HG03159 (cell line): ENCODE measurements at regions not wholly inside any gene's neighbourhood (a gene's known extent, or its start where the extent isn't known, plus 50 kb on each side); places are given as distances from the start of the nearest gene placed in this dataset.
"Not testable (repeated sequence)": the region's sequence is repeated elsewhere in the genome, so short reads cannot be mapped to it uniquely, and the experiment has no call there.

ENCODE experiments used
- ATAC-seq: cut with Tn5 transposase; IDR thresholded peaks from one replicate; pipeline ENCODE4 v1.9.1; 2021; ENCODE audit warnings: mild to moderate bottlenecking, moderate library complexity; ENCODE audit not compliant: unreplicated experiment

GRCh38 chr13:24563087-24563486 is 50.5 kb upstream of the PARP4 start:
- ATAC-seq: no peak

DNA sequence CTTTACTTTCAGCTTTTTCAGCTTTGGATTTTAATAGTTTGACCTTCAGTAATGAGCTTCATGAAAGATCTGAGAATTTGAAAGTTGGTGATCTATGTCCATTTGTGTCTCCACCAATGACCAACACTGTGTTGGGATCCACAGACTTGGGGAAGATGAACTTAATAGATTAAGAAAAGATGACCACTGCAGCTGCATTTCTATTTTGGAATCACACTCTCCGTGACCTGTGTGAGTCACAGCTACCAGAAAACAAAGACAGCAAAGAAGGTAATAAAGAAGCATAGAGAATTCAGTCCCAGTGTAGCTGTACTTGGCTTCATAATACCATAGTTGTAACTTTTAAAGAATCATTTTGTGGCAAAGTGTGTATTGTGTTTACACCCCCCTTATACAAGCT is 51.4 kb upstream of the PARP4 start:
- not testable (repeated sequence) for ATAC-seq

- ATAC-seq: no peak
Observed at GRCh38 chr13:24564881-24565280, 52.3 kb upstream of the PARP4 start.

- ATAC-seq: not testable (repeated sequence)
Observed at GRCh38 chr13:24567593-24567992, 55.0 kb upstream of the PARP4 start.

DNA sequence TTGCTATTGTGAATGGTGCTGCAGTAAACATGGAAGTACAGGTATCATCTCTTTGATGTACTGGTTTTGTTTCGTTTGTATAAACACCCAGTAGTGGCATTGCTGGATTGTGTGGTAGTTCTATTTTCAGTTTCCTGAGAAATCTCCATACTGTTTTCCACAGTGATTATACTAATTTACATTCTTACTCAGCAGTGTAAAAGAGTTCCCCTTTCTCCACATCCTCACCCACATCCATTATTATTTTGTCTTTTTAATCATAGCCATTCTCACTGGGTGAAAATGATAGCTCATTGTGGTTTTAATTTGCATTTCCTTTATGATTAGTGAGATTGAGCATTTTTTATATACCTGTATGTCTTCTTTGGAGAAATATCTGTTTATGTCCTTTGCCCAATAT is 62.3 kb upstream of the PARP4 start:
- no peak for ATAC-seq

- ATAC-seq: not testable (repeated sequence)
Observed at GRCh38 chr13:24580315-24580714, 67.7 kb upstream of the PARP4 start.

GRCh38 chr13:24581578-24581977 is 69.0 kb upstream of the PARP4 start:
- not testable (repeated sequence) for ATAC-seq

DNA sequence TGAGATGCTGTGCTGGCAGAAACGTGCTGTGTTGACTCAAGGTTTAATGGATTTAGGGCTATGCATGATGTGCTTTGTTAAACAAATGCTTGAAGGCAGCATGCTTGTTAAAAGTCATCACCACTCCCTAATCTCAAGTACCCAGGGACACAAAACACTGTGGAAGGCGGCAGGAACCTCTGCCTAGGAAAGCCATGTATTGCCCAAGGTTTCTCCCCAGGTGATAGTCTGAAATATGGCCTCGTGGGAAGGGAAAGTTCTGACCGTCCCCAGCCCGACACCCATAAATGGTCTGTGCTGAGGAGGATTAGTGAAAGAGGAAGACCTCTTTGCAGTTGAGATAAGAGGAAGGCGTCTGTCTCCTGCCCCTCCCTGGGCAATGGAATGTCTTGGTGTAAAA is 79.1 kb upstream of the PARP4 start:
- ATAC-seq: not testable (repeated sequence)

GRCh38 chr13:24597906-24598670 is 82.1 kb upstream of the ATP12A start:
- ATAC-seq: not testable (repeated sequence)

GRCh38 chr13:24599019-24599791 is 81.0 kb upstream of the ATP12A start:
- ATAC-seq: not testable (repeated sequence)

DNA sequence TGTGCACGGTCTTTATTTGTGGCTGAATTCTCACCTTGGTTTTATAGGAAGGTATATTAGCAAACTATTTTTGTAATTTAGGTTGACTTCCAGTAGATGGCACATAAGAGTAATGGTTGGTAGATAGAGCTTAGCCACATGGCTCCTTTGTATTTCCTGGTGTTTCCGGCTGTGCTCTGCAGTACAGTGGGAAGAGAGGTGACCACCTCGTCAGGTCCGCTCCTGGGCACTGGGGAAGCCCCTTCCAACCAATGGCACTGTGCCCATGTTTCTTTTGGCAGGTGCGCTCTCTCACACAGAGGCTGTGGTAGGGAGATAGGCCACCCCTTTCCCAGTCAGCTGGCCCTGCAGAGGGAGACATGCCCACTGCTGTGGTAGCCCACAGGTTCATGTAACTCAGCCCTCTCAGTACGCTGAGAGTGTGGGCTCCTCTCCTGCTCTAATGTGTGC is 74.3 kb upstream of the ATP12A start:
- peak; percentile 62 for ATAC-seq

DNA sequence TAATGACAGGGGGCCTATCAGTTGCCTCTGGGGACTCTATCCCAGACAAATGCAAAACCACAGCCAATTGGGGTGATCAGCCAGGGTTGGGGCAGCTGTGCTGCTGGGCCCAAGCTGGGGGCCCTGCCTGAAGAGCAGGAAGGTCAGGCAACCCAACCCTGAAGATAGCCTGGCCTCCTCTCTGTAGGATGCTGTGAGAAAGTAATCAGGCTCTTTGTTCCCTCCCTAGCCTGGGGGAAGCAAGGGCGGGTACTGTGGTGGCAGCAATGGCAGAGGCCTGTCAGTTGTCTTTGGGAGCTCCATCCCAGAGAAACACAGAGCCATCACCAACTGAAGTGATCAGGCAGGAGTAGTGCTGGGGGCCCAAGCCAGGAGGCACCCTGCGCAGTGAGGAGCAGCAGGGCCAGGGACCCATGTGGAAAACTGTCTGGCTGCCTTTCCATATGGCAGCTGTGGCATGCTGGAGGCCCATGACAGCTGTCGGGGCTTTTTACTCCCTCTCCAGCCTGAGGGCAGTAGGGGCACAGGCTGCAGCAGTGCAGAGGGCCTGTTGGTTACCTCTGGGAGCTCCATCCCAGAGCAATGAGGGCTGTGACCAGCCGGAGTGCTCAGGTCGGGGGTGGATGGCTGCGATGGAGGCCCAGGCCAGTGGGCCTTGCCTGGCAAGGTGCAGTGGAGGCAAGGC is 73.6 kb upstream of the ATP12A start:
- ATAC-seq: no peak

DNA sequence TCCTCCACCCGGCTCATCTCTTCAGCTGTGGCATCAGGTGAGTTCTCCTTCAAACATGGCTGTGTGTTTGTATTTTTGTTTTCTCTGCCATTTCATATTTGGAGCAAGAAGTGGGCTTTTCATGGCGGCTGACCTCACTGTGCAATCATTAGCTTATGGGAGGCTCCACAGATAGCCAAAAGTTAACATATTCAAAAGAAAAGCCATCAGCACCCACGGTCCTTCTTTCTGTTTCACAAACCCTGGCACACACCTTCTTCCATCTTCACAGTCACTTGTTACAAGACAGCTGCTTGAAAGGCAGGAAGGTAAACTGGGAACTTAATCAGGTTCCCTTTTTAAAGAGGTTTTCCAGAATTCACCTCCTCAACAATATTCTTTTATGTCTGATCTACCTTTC is 69.3 kb upstream of the ATP12A start:
- no peak for ATAC-seq

GRCh38 chr13:24612726-24613125 is 67.5 kb upstream of the ATP12A start:
- ATAC-seq: no peak

DNA sequence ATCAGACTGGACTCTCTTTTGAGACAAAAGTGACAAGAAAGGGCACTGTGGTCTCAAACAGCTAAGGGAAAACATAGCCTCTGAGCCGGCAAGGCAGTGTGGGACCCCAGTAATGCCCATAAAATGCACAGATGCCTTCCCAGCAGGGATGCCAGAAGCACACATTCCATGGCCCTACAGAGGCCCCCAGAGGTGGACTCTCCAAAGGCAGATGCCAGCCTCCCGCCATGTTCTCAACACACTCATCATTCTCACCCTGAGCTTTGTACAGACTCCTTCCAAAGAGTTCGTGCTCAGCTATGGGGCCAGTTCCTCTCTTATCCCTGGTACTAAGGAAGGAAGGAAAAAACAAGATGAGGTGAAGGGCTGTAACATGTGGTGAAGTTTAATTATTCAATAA is 67.1 kb upstream of the ATP12A start:
- no peak for ATAC-seq

GRCh38 chr13:24613755-24614154 is 66.5 kb upstream of the ATP12A start:
- ATAC-seq: no peak

- no peak for ATAC-seq
Observed at GRCh38 chr13:24614306-24615080, 65.7 kb upstream of the ATP12A start.

- ATAC-seq: no peak
Observed at GRCh38 chr13:24615114-24615513, 65.1 kb upstream of the ATP12A start.

DNA sequence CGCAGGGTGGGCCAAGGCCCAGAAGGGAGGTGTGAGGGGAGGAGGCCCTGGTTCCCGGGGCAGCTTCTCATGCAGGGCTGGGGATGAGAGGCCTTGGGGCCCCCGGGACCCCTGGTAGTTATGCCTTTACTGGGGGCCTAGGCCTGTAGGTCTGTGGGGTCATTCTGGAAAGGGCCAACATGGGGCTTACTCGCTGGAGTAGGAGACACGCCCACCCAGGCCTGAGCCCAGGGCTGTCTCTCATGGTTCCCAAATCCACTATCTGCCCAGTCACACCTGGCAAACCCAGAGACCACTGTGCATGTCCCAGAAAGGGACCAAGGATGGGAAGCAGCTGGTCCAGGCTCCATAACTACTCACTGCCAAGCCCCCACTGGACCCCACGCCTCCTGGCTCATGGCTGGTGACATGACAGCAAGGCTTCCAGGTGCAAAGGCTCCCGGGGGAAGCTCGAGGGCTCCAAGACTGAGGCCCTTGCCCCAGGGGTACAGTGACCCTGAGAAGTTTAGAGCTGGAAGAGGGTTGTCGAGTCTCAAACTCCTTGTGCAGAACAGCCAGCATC is 64.2 kb upstream of the ATP12A start:
- ATAC-seq: no peak

GRCh38 chr13:24616514-24616913 is 63.7 kb upstream of the ATP12A start:
- no peak for ATAC-seq
